ENCODE measurements at regions not wholly inside any gene's neighbourhood (a gene's known extent, or its start where the extent isn't known, plus 50 kb on each side); places are given as distances from the start of the nearest gene placed in this dataset.

DNA sequence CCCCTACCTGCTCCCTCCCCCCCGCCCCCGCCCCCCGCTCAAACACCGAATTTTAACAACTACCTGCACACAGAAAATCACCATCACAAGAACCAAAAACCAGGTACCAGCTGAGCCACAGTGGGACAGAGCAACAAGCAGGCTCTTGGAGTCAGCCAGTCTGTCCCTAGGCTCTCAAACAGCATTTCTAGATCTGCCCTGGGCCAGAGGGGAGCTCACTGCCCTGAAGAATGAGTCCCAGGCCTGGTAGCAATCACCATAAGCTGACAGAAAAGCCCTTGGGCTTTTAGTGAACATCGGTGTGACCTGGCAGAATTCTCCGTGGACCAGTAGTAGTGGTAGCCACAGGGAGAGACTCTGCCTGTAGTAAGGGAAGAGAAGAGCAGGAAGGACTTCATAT, 58.3 kb downstream of the C11orf87 start:
- DNase-seq, result no peak
- no peaks in the 10 kb centered on the region for H3K36me3 Mint-ChIP-seq (ENCODE audit: low read depth)

DNA sequence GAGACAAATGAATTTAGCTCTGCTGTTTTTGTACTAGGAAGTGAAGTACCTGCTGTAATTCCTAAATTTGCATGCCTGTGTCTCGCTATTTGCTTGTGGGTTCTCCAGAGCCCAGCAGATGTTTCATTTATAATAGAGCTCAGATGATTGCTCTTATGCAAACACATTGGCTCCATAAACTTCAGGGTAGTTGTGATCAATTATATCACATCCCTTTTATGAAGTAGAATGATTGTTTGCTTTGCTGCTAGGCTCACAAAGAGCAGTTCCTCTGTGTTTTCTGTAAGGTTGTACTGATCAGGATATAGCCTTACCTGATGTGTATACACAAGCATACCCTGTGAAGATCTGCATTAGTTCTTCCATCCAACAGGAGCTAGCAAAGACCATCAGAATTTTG, 64.1 kb downstream of the C11orf87 start:
- TF ChIP-seq, protein P1, sequence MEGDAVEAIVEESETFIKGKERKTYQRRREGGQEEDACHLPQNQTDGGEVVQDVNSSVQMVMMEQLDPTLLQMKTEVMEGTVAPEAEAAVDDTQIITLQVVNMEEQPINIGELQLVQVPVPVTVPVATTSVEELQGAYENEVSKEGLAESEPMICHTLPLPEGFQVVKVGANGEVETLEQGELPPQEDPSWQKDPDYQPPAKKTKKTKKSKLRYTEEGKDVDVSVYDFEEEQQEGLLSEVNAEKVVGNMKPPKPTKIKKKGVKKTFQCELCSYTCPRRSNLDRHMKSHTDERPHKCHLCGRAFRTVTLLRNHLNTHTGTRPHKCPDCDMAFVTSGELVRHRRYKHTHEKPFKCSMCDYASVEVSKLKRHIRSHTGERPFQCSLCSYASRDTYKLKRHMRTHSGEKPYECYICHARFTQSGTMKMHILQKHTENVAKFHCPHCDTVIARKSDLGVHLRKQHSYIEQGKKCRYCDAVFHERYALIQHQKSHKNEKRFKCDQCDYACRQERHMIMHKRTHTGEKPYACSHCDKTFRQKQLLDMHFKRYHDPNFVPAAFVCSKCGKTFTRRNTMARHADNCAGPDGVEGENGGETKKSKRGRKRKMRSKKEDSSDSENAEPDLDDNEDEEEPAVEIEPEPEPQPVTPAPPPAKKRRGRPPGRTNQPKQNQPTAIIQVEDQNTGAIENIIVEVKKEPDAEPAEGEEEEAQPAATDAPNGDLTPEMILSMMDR (IDR thresholded peaks at IDR 0.05), result no peak
- Mint-ChIP-seq H3K36me3 (ENCODE audit: low read depth) (no peaks in the 10 kb centered on the region), H3K9me3 (no peaks in the 10 kb centered on the region), H3K4me1 (no peaks in the 10 kb centered on the region), H3K4me3 (no peak overlapping the region), H3K27me3 (ENCODE audit: low read depth, poor library complexity) (no peaks in the 10 kb centered on the region), H3K27ac (no peak overlapping the region)
- no peak for DNase-seq

More for the DNA sequence above, 58.3 kb downstream of the C11orf87 start:
- no peak overlapping the region for H3K4me3 Mint-ChIP-seq
- H3K4me1 Mint-ChIP-seq, result no peaks in the 10 kb centered on the region
- no peaks in the 10 kb centered on the region for H3K9me3 Mint-ChIP-seq
- H3K27ac Mint-ChIP-seq, result no peak overlapping the region
- H3K27me3 Mint-ChIP-seq (ENCODE audit: low read depth, poor library complexity), result no peaks in the 10 kb centered on the region
- TF ChIP-seq, protein P1 (IDR thresholded peaks at IDR 0.05), result no peak

DNA sequence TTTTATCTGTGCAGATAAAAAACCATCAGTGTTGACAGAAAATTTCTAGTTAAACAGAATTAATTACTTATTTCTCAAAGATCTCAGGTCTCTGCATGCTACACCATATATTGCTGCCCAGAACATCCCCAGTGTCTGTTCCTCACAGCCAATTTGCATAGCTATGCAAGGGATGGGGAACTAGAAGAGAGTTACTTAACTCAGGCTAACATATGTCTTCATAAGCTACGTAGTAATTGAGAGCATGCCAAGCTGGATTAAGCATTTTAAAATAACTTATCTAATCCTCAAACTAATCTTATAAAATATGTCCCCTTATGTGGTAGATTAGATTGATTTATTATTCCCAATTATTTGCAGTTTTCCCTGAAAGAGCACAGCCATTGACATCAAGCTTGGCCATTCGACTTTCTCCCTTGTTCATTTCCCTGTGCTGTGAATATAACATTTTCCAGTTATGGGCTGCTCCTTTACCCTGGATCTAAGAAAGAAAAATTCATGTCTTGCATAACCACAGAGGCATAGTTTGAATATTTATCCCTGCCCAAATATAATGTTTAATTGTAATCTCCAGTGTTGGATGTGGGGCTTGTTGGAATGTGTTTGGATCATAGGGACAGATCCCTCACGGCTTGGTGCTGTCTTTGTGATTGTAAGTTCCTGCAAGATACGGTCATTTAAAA, 69.1 kb downstream of the C11orf87 start:
- DNase-seq, result no peak
- H3K4me3 Mint-ChIP-seq, result no peak overlapping the region
- no peak overlapping the region for H3K27ac Mint-ChIP-seq
- no peaks in the 10 kb centered on the region for H3K9me3 Mint-ChIP-seq
- TF ChIP-seq, protein P1 (IDR thresholded peaks at IDR 0.05), result no peak
- no peaks in the 10 kb centered on the region for H3K27me3 Mint-ChIP-seq (ENCODE audit: low read depth, poor library complexity)
- no peaks in the 10 kb centered on the region for H3K36me3 Mint-ChIP-seq (ENCODE audit: low read depth)
- no peaks in the 10 kb centered on the region for H3K4me1 Mint-ChIP-seq

DNA sequence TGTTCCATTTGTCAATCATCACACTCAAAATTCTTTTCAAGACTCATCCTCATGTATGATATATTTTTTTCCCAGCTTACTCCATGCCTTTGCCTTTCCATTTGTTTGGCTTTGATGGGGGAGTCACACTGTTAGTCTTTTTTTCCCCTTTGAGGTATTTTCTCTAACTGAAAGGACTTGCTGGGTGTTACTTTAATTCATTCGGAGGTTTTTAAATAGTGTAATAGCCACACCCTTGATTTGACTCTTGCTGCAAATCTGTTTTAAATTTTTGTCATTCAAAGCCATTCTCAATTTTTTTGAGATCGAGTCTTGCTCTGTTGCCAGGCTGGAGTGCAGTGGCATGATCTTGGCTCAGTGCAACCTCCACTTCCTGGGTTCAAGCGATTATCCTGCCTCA, 84.1 kb downstream of the C11orf87 start:
- H3K9me3 Mint-ChIP-seq, result no peaks in the 10 kb centered on the region
- TF ChIP-seq, protein P1 (IDR thresholded peaks at IDR 0.05), result no peak
- no peaks in the 10 kb centered on the region for H3K4me1 Mint-ChIP-seq
- no peaks in the 10 kb centered on the region for H3K36me3 Mint-ChIP-seq (ENCODE audit: low read depth)
- H3K27me3 Mint-ChIP-seq (ENCODE audit: low read depth, poor library complexity), result no peaks in the 10 kb centered on the region
- no peak overlapping the region for H3K27ac Mint-ChIP-seq
- DNase-seq, result no peak
- no peak overlapping the region for H3K4me3 Mint-ChIP-seq

DNA sequence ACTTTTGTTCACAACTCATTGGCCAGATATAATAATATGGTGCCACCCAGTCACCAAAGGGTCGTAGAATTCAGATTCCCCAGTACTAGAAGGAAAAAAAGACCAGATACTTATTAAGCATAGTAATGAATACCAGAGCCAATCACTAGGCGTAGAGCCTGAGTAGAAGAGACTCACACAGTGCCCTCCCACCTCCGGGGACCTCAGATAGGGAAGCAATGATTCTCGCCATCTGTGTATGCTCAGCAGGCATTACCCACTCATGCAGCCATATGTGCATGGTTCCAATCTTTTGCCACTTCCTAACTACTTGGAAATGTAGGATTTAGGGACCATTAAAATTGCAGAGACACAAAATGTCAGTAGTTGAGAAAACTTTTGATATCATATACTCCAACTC, 85.3 kb downstream of the C11orf87 start:
- no peaks in the 10 kb centered on the region for H3K27me3 Mint-ChIP-seq (ENCODE audit: low read depth, poor library complexity)
- no peaks in the 10 kb centered on the region for H3K9me3 Mint-ChIP-seq
- H3K36me3 Mint-ChIP-seq (ENCODE audit: low read depth), result no peaks in the 10 kb centered on the region
- H3K4me1 Mint-ChIP-seq, result no peaks in the 10 kb centered on the region
- TF ChIP-seq, protein P1 (IDR thresholded peaks at IDR 0.05), result no peak
- no peak for DNase-seq
- H3K27ac Mint-ChIP-seq, result no peak overlapping the region
- H3K4me3 Mint-ChIP-seq, result no peak overlapping the region
